HCT116 (cell line): ENCODE measurements at regions not wholly inside any gene's neighbourhood (a gene's known extent, or its start where the extent isn't known, plus 50 kb on each side); places are given as distances from the start of the nearest gene placed in this dataset.

Experiments used
- ATAC-seq: fragments of 200-7000 bp; cut with Tn5 transposase; 2 replicates; pipeline ENCODE4 v1.9.1; 2020; ENCODE audit warnings: mild to moderate bottlenecking, moderate library complexity
- BruUV-seq: library from RNA; stranded (reverse); fragments of 400-500 nt; replicated peaks from 2 replicates; lab custom pipeline; 2021; lab: Mats Ljungman, UMichigan
- CTCF ChIA-PET: fragments of 300-600 bp; sonication (Branson Sonifier 250); formaldehyde crosslinking; loops from one replicate; lab custom pipeline; 2021; ENCODE audit warnings: antibody characterized with exemption; lab: Charles Lee
- POLR2A ChIA-PET: fragments of 300-600, 350-600 bp; sonication (Branson Sonifier 250); formaldehyde crosslinking; loops from one replicate; lab custom pipeline; 2021; ENCODE audit warnings: antibody characterized with exemption; lab: Charles Lee
- RAD21 ChIA-PET, 2 experiments: fragments of 300-600 bp; sonication (Branson Sonifier 250); formaldehyde crosslinking; loops; one replicate each; lab custom pipeline; 2023; ENCODE audit warnings: low total read pairs in 2 of 2; ENCODE audit not compliant: uncharacterized antibody in 2 of 2, unreplicated experiment in 2 of 2, low non-redundant PET in 1 of 2; lab: Charles Lee
- DNase-seq: peaks from one replicate; pipeline ENCODE4 v3.0.0-alpha.2; 2010; ENCODE audit warnings: low read depth, low spot score
- H2AFZ ChIP-seq: fragments of 200-600 bp; shearing (Covaris generic), sonication (generic); 2 replicates; pipeline ENCODE4 v1.6.1; 2017; ENCODE audit warnings: low read depth, mixed run types, mixed read lengths, antibody characterized with exemption, low read length; ENCODE audit not compliant: poor library complexity, severe bottlenecking
- H3K27ac ChIP-seq: 2 replicates; pipeline ENCODE4 v1.5.1; 2012; ENCODE audit warnings: low read depth, low read length
- H3K27me3 ChIP-seq: fragments of 200-600 bp; sonication (generic); 2 replicates; pipeline ENCODE4 v1.6.1; 2016; ENCODE audit warnings: mixed run types, low read length, mixed read lengths; ENCODE audit not compliant: insufficient read depth
- H3K36me3 ChIP-seq, 2 experiments: fragments of 200-500 bp in 1 of 2; fragments of 200-600 bp in 1 of 2; sonication (Bioruptor generic) in 1 of 2; sonication (generic) in 1 of 2; 2 replicates each; pipeline versions ENCODE4 v1.5.1 to v1.6.1; 2014 to 2016; ENCODE audit warnings: low read length in 2 of 2, inconsistent platforms in 1 of 2, mixed read lengths in 1 of 2, mixed run types in 1 of 2; ENCODE audit not compliant: insufficient read depth in 2 of 2, control insufficient read depth in 1 of 2
- H3K4me1 ChIP-seq, 2 experiments: fragments of 200-600 bp in 1 of 2; sonication (generic) in 1 of 2; 2 replicates each; pipeline versions ENCODE4 v1.5.1 to v1.6.1; 2012 to 2017; ENCODE audit warnings: low read length in 2 of 2, inconsistent platforms in 1 of 2, mild to moderate bottlenecking in 1 of 2, mixed read lengths in 1 of 2, mixed run types in 1 of 2, moderate library complexity in 1 of 2; ENCODE audit not compliant: insufficient read depth in 2 of 2, control insufficient read depth in 1 of 2
- H3K4me2 ChIP-seq: fragments of 200-600 bp; sonication (generic); 2 replicates; pipeline ENCODE4 v1.6.1; 2017; ENCODE audit warnings: mixed run types, low read length, mixed read lengths
- H3K4me3 ChIP-seq, 2 experiments: fragments of 200-600 bp in 1 of 2; sonication (generic) in 1 of 2; replicated peaks in 1 of 2; 2 replicates each; pipeline ENCODE4 v1.5.1; 2011 to 2016; ENCODE audit warnings: low read length in 2 of 2, control low read depth in 1 of 2, low read depth in 1 of 2, mild to moderate bottlenecking in 1 of 2, mixed read lengths in 1 of 2, mixed run types in 1 of 2
- H3K79me2 ChIP-seq: fragments of 200-600 bp; sonication (generic); 2 replicates; pipeline ENCODE4 v1.6.1; 2017; ENCODE audit warnings: mild to moderate bottlenecking, mixed run types, low read length, moderate library complexity, mixed read lengths; ENCODE audit not compliant: insufficient read depth
- H3K9ac ChIP-seq: fragments of 200-600 bp; sonication (generic); 2 replicates; pipeline ENCODE4 v1.6.1; 2016; ENCODE audit warnings: low read length, mixed read lengths
- H3K9me2 ChIP-seq: fragments of 200-600 bp; sonication (generic), shearing (Covaris generic); 2 replicates; pipeline ENCODE4 v1.6.1; 2017; ENCODE audit warnings: mixed run types, mild to moderate bottlenecking, moderate library complexity; ENCODE audit not compliant: insufficient read depth
- H3K9me3 ChIP-seq, 2 experiments: fragments of 200-500 bp in 1 of 2; fragments of 200-600 bp in 1 of 2; sonication (Bioruptor generic) in 1 of 2; sonication (generic) in 1 of 2; 2 replicates each; pipeline ENCODE4 v1.6.1; 2014 to 2017; ENCODE audit warnings: low read length in 2 of 2, mixed read lengths in 2 of 2, inconsistent platforms in 1 of 2, low read depth in 1 of 2, mild to moderate bottlenecking in 1 of 2, mixed run types in 1 of 2, moderate library complexity in 1 of 2; ENCODE audit not compliant: control insufficient read depth in 1 of 2, insufficient read depth in 1 of 2
- H4K20me1 ChIP-seq: fragments of 200-600 bp; sonication (generic), shearing (Covaris generic); 2 replicates; pipeline ENCODE4 v1.6.1; 2017; ENCODE audit warnings: mixed run types, mild to moderate bottlenecking, moderate library complexity; ENCODE audit not compliant: insufficient read depth
- ATF3 ChIP-seq: IDR thresholded peaks from 2 replicates; pipeline ENCODE4 v1.6.1; 2012
- CBX3 ChIP-seq: IDR thresholded peaks from 2 replicates; pipeline ENCODE4 v1.6.1; 2012; ENCODE audit warnings: low read depth
- CTCF ChIP-seq, 3 experiments: fragments of 200-600 bp in 1 of 3; sonication (generic) in 1 of 3; IDR thresholded peaks in 2 of 3; conservative IDR thresholded peaks in 1 of 3; 2 replicates each; pipeline ENCODE4 v1.5.1; 2012 to 2017; ENCODE audit warnings: low read depth in 2 of 3, low read length in 2 of 3, antibody characterized with exemption in 1 of 3, borderline replicate concordance in 1 of 3, control low read depth in 1 of 3, mild to moderate bottlenecking in 1 of 3, mixed read lengths in 1 of 3, mixed run types in 1 of 3, moderate library complexity in 1 of 3; ENCODE audit not compliant: insufficient read depth in 1 of 3
- EGR1 ChIP-seq: IDR thresholded peaks from 2 replicates; pipeline ENCODE4 v1.6.1; 2012; ENCODE audit warnings: low read depth
- ELF1 ChIP-seq: IDR thresholded peaks from 2 replicates; pipeline ENCODE4 v1.6.1; 2012; ENCODE audit warnings: low read depth, borderline replicate concordance
- JUND ChIP-seq: IDR thresholded peaks from 2 replicates; pipeline ENCODE4 v1.6.1; 2012
- POLR2AphosphoS5 ChIP-seq: IDR thresholded peaks from 2 replicates; pipeline ENCODE4 v1.6.1; 2011; ENCODE audit warnings: mild to moderate bottlenecking, low read depth, low read length, moderate library complexity
- RAD21 ChIP-seq: IDR thresholded peaks from 2 replicates; pipeline ENCODE4 v1.6.1; 2012; ENCODE audit warnings: low read depth, mild to moderate bottlenecking
- SIN3A ChIP-seq: IDR thresholded peaks from 2 replicates; pipeline ENCODE4 v1.6.1; 2012; ENCODE audit warnings: low read depth
- SP1 ChIP-seq: IDR thresholded peaks from 2 replicates; pipeline ENCODE4 v1.6.1; 2012; ENCODE audit warnings: low read depth
- SRF ChIP-seq: IDR thresholded peaks from 2 replicates; pipeline ENCODE4 v1.6.1; 2012; ENCODE audit warnings: low read depth
- TCF7L2 ChIP-seq: IDR thresholded peaks from 2 replicates; pipeline ENCODE4 v1.7.0; 2011; ENCODE audit warnings: borderline replicate concordance, inconsistent platforms; ENCODE audit not compliant: insufficient read depth, insufficient read length; ENCODE audit errors: extremely low read depth
- ZNF274 ChIP-seq: fragments of 200-500 bp; sonication (Bioruptor generic); IDR thresholded peaks from 2 replicates; pipeline ENCODE4 v1.6.1; 2014; ENCODE audit warnings: mild to moderate bottlenecking, low read depth, low read length, inconsistent platforms
- intact Hi-C: fragments of 100-400 bp; cut with micrococcal nuclease; formaldehyde crosslinking; loops from 2 replicates; pipeline ENCODE4 v1.10.0; 2022
- TF ChIP-seq, protein P1 (sequence below): IDR thresholded peaks from 2 replicates; pipeline ENCODE4 v1.6.1; 2012

DNA sequence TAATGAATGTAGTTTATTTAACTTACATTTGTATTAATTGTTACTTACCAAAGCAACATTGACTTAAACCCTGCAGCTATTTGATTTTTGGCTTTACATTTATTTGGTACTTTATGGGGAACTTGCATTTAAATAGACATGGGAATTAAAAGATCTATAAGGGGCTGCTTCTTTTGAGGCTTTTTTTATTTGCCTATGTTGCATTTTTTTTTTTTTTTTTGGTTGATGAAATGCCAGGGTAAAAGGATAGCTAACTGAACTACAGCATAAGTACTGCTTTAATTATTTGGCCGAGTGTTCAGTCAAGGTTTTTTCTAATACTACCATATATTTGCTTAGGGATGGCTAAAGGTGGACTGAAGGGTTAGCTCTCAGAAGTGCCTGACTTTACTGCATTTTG, 62.5 kb upstream of the CDH4 start:
- no peaks in the 10 kb centered on the region for H3K4me1 ChIP-seq
- no TSS peak for BruUV-seq
- intact Hi-C loops: no loop called here
- DNase-seq: no peak
- TF ChIP-seq TCF7L2: no peak
- TF ChIP-seq JUND: no peak
- TF ChIP-seq CTCF (IDR thresholded peaks at IDR 0.05 in 2 of 3, conservative IDR thresholded peaks at IDR 0.05 in 1 of 3; ENCODE audit: borderline replicate concordance in 1 of 3, insufficient read depth in 1 of 3, low read depth in 2 of 3, low read length in 2 of 3): no peak
- TF ChIP-seq EGR1: no peak
- TF ChIP-seq CBX3: no peak
- no peak for TF ChIP-seq ZNF274
- no peak for TF ChIP-seq ELF1
- no peak for TF ChIP-seq RAD21
- no peak for TF ChIP-seq ATF3
- no peak for TF ChIP-seq SIN3A
- no peak for TF ChIP-seq SP1
- TF ChIP-seq, protein P1, sequence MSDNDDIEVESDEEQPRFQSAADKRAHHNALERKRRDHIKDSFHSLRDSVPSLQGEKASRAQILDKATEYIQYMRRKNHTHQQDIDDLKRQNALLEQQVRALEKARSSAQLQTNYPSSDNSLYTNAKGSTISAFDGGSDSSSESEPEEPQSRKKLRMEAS: no peak
- no peak for TF ChIP-seq SRF
- no peak for TF ChIP-seq POLR2AphosphoS5
- no peak overlapping the region for H3K9ac ChIP-seq
- ChIA-PET POLR2A (no interaction called here), RAD21 (no interaction called here), CTCF (no interaction called here)
- H3K27me3 ChIP-seq: no peaks in the 10 kb centered on the region
- no peaks in the 10 kb centered on the region for H3K9me2 ChIP-seq
- no peak overlapping the region for H2AFZ ChIP-seq
- peaks cover 0 to 13% of the 10 kb centered on the region in 2 experiments; a peak in 2 of 4 replicates for H3K9me3 ChIP-seq
- no peak overlapping the region for H3K4me2 ChIP-seq
- no peaks in the 10 kb centered on the region for H3K79me2 ChIP-seq
- H3K4me3 ChIP-seq: no peak overlapping the region
- no peak overlapping the region for H3K27ac ChIP-seq
- H4K20me1 ChIP-seq: no peaks in the 10 kb centered on the region
- no peak for ATAC-seq
- no peaks in the 10 kb centered on the region for H3K36me3 ChIP-seq
